H1 (cell line): ENCODE measurements at regions not wholly inside any gene's neighbourhood (a gene's known extent, or its start where the extent isn't known, plus 50 kb on each side); places are given as distances from the start of the nearest gene placed in this dataset.

Experiments
- CTCF ChIA-PET: fragments of 300-600 bp; sonication (Branson Sonifier 250); formaldehyde crosslinking; loops from one replicate; lab custom pipeline; 2021; ENCODE audit not compliant: partially characterized antibody; lab: Charles Lee
- POLR2A ChIA-PET: fragments of 300-600 bp; sonication (Branson Sonifier 250); formaldehyde crosslinking; loops from one replicate; lab custom pipeline; 2021; ENCODE audit warnings: inconsistent platforms; ENCODE audit not compliant: partially characterized antibody; lab: Charles Lee
- DNase-seq, 2 experiments: peaks; one replicate each; pipeline versions ENCODE4 v3.0.0 to v3.0.0-alpha.2; 2010 to 2022; ENCODE audit warnings: low spot score in 2 of 2, low read depth in 1 of 2, mixed read lengths in 1 of 2
- FAIRE-seq: peaks from 2 replicates; lab custom pipeline; 2011; peaks lifted over from hg19 to GRCh38; lab: Jason Lieb, UNC
- H2AFZ ChIP-seq: 2 replicates; pipeline ENCODE4 v1.8.1; 2012; ENCODE audit warnings: low read length, inconsistent platforms
- H2AK5ac ChIP-seq: 2 replicates; pipeline ENCODE4 v1.6.1; 2013; ENCODE audit warnings: low read depth, low read length
- H2BK120ac ChIP-seq: replicated peaks from 2 replicates; pipeline ENCODE3; 2013; ENCODE audit warnings: low read depth, low read length, inconsistent platforms
- H2BK12ac ChIP-seq: 2 replicates; pipeline ENCODE4 v1.6.1; 2013; ENCODE audit warnings: low read depth, low read length
- H2BK15ac ChIP-seq: 2 replicates; pipeline ENCODE4 v1.6.1; 2013; ENCODE audit warnings: low read length
- H2BK20ac ChIP-seq: 2 replicates; pipeline ENCODE4 v1.6.1; 2013; ENCODE audit warnings: low read length
- H2BK5ac ChIP-seq: 2 replicates; pipeline ENCODE4 v1.6.1; 2013; ENCODE audit warnings: low read depth, low read length
- H3K14ac ChIP-seq: 2 replicates; pipeline ENCODE4 v1.6.1; 2013; ENCODE audit warnings: inconsistent platforms; ENCODE audit not compliant: insufficient read length
- H3K18ac ChIP-seq: 2 replicates; pipeline ENCODE4 v1.6.1; 2013; ENCODE audit warnings: low read length; ENCODE audit errors: extremely low read depth
- H3K23ac ChIP-seq: 2 replicates; pipeline ENCODE4 v1.6.1; 2013; ENCODE audit warnings: inconsistent platforms; ENCODE audit not compliant: insufficient read length
- H3K23me2 ChIP-seq: 2 replicates; pipeline ENCODE4 v1.6.1; 2013; ENCODE audit warnings: low read depth, low read length
- H3K27ac ChIP-seq: 2 replicates; pipeline ENCODE4 v1.6.1; 2011; ENCODE audit warnings: low read depth, low read length, inconsistent platforms
- H3K27me3 ChIP-seq, 4 experiments: replicated peaks in 1 of 4; 1 replicate in 1 of 4; 2 replicates in 3 of 4; pipeline versions ENCODE4 v1.6.1 to v1.8.1; 2011 to 2013; ENCODE audit warnings: low read length in 3 of 4, mild to moderate bottlenecking in 3 of 4, inconsistent platforms in 2 of 4, mixed read lengths in 2 of 4, moderate library complexity in 1 of 4; ENCODE audit not compliant: control insufficient read depth in 3 of 4, insufficient read depth in 3 of 4; ENCODE audit errors: extremely low read depth in 1 of 4
- H3K36me3 ChIP-seq, 4 experiments: 2 replicates each; pipeline versions ENCODE4 v1.6.1 to v1.8.1; 2011 to 2013; ENCODE audit warnings: mild to moderate bottlenecking in 4 of 4, low read length in 3 of 4, moderate library complexity in 2 of 4, control low read depth in 1 of 4, inconsistent platforms in 1 of 4; ENCODE audit not compliant: insufficient read depth in 4 of 4, control insufficient read depth in 2 of 4
- H3K4ac ChIP-seq: replicated peaks from 2 replicates; pipeline ENCODE3; 2013; ENCODE audit warnings: low read length, low read depth, mixed read lengths, inconsistent platforms; ENCODE audit not compliant: insufficient read length
- H3K4me1 ChIP-seq, 4 experiments: replicated peaks in 1 of 4; 1 replicate in 1 of 4; 2 replicates in 3 of 4; pipeline versions ENCODE4 v1.6.1 to v1.8.1; 2011 to 2013; ENCODE audit warnings: low read length in 3 of 4, inconsistent platforms in 2 of 4, mixed read lengths in 1 of 4; ENCODE audit not compliant: insufficient read depth in 4 of 4, control insufficient read depth in 3 of 4
- H3K4me2 ChIP-seq, 2 experiments: 2 replicates each; pipeline versions ENCODE4 v1.6.1 to v1.8.1; 2011 to 2013; ENCODE audit warnings: low read depth in 2 of 2, low read length in 2 of 2, control low read depth in 1 of 2, inconsistent platforms in 1 of 2, mild to moderate bottlenecking in 1 of 2; ENCODE audit not compliant: insufficient read depth in 1 of 2
- H3K4me3 ChIP-seq, 4 experiments: fragments of 200-600, 300-600 bp in 1 of 4; sonication (generic), shearing (Covaris generic), sonication (Bioruptor Twin) in 1 of 4; 2 replicates each; pipeline versions ENCODE4 v1.5.1 to v1.8.1; 2011 to 2016; ENCODE audit warnings: low read length in 4 of 4, low read depth in 3 of 4, control low read depth in 2 of 4, inconsistent platforms in 2 of 4, mild to moderate bottlenecking in 2 of 4, mixed read lengths in 1 of 4, moderate library complexity in 1 of 4; ENCODE audit not compliant: insufficient read depth in 2 of 4; ENCODE audit errors: extremely low read depth in 1 of 4
- H3K56ac ChIP-seq: replicated peaks from 2 replicates; pipeline ENCODE3; 2013; ENCODE audit warnings: low read depth, mild to moderate bottlenecking, mixed read lengths, low read length, inconsistent platforms; ENCODE audit not compliant: insufficient read length
- H3K79me1 ChIP-seq: 2 replicates; pipeline ENCODE4 v1.6.1; 2013; ENCODE audit warnings: low read depth, low read length, control low read depth
- H3K79me2 ChIP-seq, 2 experiments: 2 replicates each; pipeline versions ENCODE4 v1.6.1 to v1.8.1; 2012 to 2013; ENCODE audit warnings: low read length in 2 of 2, mild to moderate bottlenecking in 2 of 2, inconsistent platforms in 1 of 2; ENCODE audit not compliant: insufficient read depth in 2 of 2, control insufficient read depth in 1 of 2
- H3K9ac ChIP-seq, 4 experiments: replicated peaks in 1 of 4; 1 replicate in 1 of 4; 2 replicates in 3 of 4; pipeline versions ENCODE4 v1.6.1 to v1.8.1; 2011 to 2013; ENCODE audit warnings: low read depth in 3 of 4, low read length in 3 of 4, control low read depth in 2 of 4, mild to moderate bottlenecking in 2 of 4, moderate library complexity in 2 of 4, inconsistent platforms in 1 of 4; ENCODE audit errors: extremely low read depth in 1 of 4
- H3K9me3 ChIP-seq, 2 experiments: 2 replicates each; pipeline versions ENCODE4 v1.6.1 to v1.8.1; 2012 to 2013; ENCODE audit warnings: mild to moderate bottlenecking in 2 of 2, moderate library complexity in 2 of 2, control low read depth in 1 of 2, inconsistent platforms in 1 of 2, low read depth in 1 of 2, low read length in 1 of 2, mixed read lengths in 1 of 2; ENCODE audit not compliant: insufficient read depth in 2 of 2
- H4K20me1 ChIP-seq, 2 experiments: replicated peaks in 1 of 2; 2 replicates each; pipeline versions ENCODE3 to v1.8.1; 2011 to 2013; ENCODE audit warnings: inconsistent platforms in 2 of 2, low read length in 2 of 2, mild to moderate bottlenecking in 1 of 2; ENCODE audit not compliant: insufficient read depth in 2 of 2, control insufficient read depth in 1 of 2
- H4K5ac ChIP-seq: 2 replicates; pipeline ENCODE4 v1.6.1; 2013; ENCODE audit warnings: low read length, low read depth, mixed read lengths, inconsistent platforms; ENCODE audit not compliant: insufficient read length
- H4K8ac ChIP-seq: 2 replicates; pipeline ENCODE4 v1.8.0; 2013; ENCODE audit warnings: mild to moderate bottlenecking, moderate library complexity, low read length, inconsistent platforms; ENCODE audit not compliant: insufficient read depth; ENCODE audit errors: extremely low read depth
- H4K91ac ChIP-seq: replicated peaks from 2 replicates; pipeline ENCODE3; 2013; ENCODE audit warnings: low read length, mixed read lengths, inconsistent platforms; ENCODE audit not compliant: insufficient read length
- CHD1 ChIP-seq: IDR thresholded peaks from 2 replicates; pipeline ENCODE4 v1.6.1; 2012; ENCODE audit warnings: low read depth, low read length, improper control_type of control experiment
- CTBP2 ChIP-seq: IDR thresholded peaks from 2 replicates; pipeline ENCODE4 v1.7.0; 2011; ENCODE audit warnings: borderline replicate concordance, mild to moderate bottlenecking, moderate library complexity, mixed read lengths, low read length; ENCODE audit not compliant: insufficient read depth, insufficient read length
- HDAC6 ChIP-seq: IDR thresholded peaks from one replicate; pipeline ENCODE4 v1.7.1; 2012; ENCODE audit warnings: low read depth, mild to moderate bottlenecking, inconsistent platforms, low read length, moderate library complexity
- KDM4A ChIP-seq: IDR thresholded peaks from one replicate; pipeline ENCODE4 v1.7.1; 2012; ENCODE audit warnings: low read depth, mild to moderate bottlenecking, moderate library complexity, low read length, inconsistent platforms; ENCODE audit not compliant: severe bottlenecking
- MAFK ChIP-seq: IDR thresholded peaks from 2 replicates; pipeline ENCODE4 v1.6.1; 2012; ENCODE audit warnings: low read depth, mild to moderate bottlenecking, improper control_type of control experiment, low read length
- TEAD4 ChIP-seq: IDR thresholded peaks from 2 replicates; pipeline ENCODE4 v1.6.1; 2012; ENCODE audit warnings: low read depth, low read length, inconsistent platforms, mixed read lengths
- WGBS, 2 experiments: shearing (Covaris generic) in 1 of 2; methylation state at CpG; one replicate each; pipeline versions ENCODE4 v1.1.6 to v1.1.7; 2013 to 2015; ENCODE audit warnings: low lambda C conversion rate in 2 of 2, mixed read lengths in 2 of 2, inconsistent platforms in 1 of 2, low coverage in 1 of 2, missing lambda C conversion rate in 1 of 2; ENCODE audit not compliant: insufficient replicate concordance in 2 of 2, insufficient coverage in 1 of 2, insufficient read length in 1 of 2; ENCODE audit errors: extremely low coverage in 1 of 2, missing lambda C conversion rate in 1 of 2; 5-methylcytosine and 5-hydroxymethylcytosine counted together

- FAIRE-seq, result no peak
- H3K56ac ChIP-seq, result no peak overlapping the region
- H4K91ac ChIP-seq, result no peak overlapping the region
- no peak overlapping the region for H3K4me2 ChIP-seq
- POLR2A ChIA-PET, result no interaction called here
- peak in 1 of 2 experiments; percentile 42 for DNase-seq
- H3K79me2 ChIP-seq, result no peaks in the 10 kb centered on the region
- H2BK5ac ChIP-seq, result 0 out of 2 replicates have a peak overlapping the region, but pooled peaks have one; percentile 24
- H3K4ac ChIP-seq, result no peak overlapping the region
- no peak overlapping the region for H4K5ac ChIP-seq
- no peak overlapping the region for H2BK12ac ChIP-seq
- H3K4me1 ChIP-seq, result peaks cover 7 to 18% (median 12%) of the 10 kb centered on the region in 4 experiments
- no peak overlapping the region for H3K23ac ChIP-seq
- H2BK120ac ChIP-seq, result no peak overlapping the region
- H2AFZ ChIP-seq, result no peak overlapping the region
- H3K9me3 ChIP-seq, result no peaks in the 10 kb centered on the region
- peak overlapping the region; percentile 54; the same call in 1 of the 2 replicates for H4K8ac ChIP-seq
- H3K79me1 ChIP-seq, result no peaks in the 10 kb centered on the region
- H3K4me3 ChIP-seq, result no peak overlapping the region
- no peak overlapping the region for H2BK20ac ChIP-seq
- no peaks in the 10 kb centered on the region for H3K36me3 ChIP-seq
- no peak overlapping the region for H3K18ac ChIP-seq
- no peak overlapping the region for H3K27ac ChIP-seq
- H2BK15ac ChIP-seq, result no peak overlapping the region
- 88% methylated on average over 18 of the region's 18 CpGs; no CpG with 5 or more reads in 1 of the 2 experiments for WGBS, 2 experiments
- CTCF ChIA-PET, result interaction anchor here (1.2 to 8.2 kb wide), 6 partner anchors 12 to 163 kb away, joined by 3 to 73 read pairs (median 14); no protein-coding TSS in a partner anchor
- H3K27me3 ChIP-seq, result peaks cover 0 to 12% (median 10%) of the 10 kb centered on the region in 4 experiments; a peak in 5 of 7 replicates
- H2AK5ac ChIP-seq, result peak overlapping the region; percentile 78; the same call in 1 of the 2 replicates
- H3K9ac ChIP-seq, result no peak overlapping the region
- H4K20me1 ChIP-seq, result no peaks in the 10 kb centered on the region
- H3K23me2 ChIP-seq, result no peaks in the 10 kb centered on the region
- no peak overlapping the region for H3K14ac ChIP-seq
- TF ChIP-seq CTBP2 (no peak), CHD1 (no peak), HDAC6 (no peak), TEAD4 (no peak), KDM4A (no peak), MAFK (no peak)
These were observed 51.2 kb upstream of the FRMD1 start for GRCh38 chr6:168130168-168130696.
